ENCODE measurements at regions not wholly inside any gene's neighbourhood (a gene's known extent, or its start where the extent isn't known, plus 50 kb on each side); places are given as distances from the start of the nearest gene placed in this dataset.
"Not testable (repeated sequence)": the region's sequence is repeated elsewhere in the genome, so short reads cannot be mapped to it uniquely, and the experiment has no call there.

DNA sequence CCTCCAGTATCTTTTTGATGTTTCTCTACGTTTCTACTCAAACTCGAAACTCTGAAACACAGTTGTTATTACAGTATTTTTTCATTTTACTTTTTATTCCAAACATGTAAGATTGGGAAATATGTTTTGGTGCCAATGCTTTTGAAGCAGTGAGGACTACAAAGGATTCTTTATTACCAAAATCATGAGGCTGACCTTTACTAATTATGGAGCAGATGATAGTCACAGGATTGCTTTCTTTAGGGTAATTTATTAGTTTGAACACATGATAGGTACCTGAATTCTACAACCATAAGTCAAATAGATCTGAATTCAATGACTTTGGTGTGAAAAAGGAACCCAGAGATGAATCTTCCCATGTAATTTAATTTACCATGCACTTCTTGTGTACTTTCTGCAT is 2015.1 kb upstream of the C9orf72 start:
- POLR2A ChIA-PET (ENCODE audit: low non-redundant PET) = no interaction called here

DNA sequence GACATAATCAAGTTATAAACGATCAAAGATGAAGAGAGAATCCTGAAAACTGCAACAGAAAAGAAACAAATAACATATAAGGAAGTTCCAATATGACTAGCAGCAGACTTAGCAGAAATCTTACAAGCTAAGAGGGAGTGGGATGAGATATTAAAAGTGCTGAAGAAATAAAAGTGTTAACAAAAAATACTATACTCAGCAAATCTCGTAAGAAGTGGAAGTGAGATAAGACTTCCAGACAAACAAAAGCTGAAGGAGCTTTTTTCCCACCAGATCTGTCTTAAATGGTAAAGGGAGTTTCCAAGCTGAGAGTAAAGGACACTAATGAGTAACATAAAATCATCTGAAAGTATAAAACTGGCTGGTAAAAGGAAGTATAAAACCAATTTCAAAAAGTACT is 2036.0 kb upstream of the C9orf72 start:
- ChIA-PET POLR2A (ENCODE audit: low non-redundant PET) (no interaction called here), CTCF (no interaction called here)
- H3K27ac ChIP-seq = no peak overlapping the region

More for the DNA sequence above, 2015.1 kb upstream of the C9orf72 start:
- TF ChIP-seq, protein P1, sequence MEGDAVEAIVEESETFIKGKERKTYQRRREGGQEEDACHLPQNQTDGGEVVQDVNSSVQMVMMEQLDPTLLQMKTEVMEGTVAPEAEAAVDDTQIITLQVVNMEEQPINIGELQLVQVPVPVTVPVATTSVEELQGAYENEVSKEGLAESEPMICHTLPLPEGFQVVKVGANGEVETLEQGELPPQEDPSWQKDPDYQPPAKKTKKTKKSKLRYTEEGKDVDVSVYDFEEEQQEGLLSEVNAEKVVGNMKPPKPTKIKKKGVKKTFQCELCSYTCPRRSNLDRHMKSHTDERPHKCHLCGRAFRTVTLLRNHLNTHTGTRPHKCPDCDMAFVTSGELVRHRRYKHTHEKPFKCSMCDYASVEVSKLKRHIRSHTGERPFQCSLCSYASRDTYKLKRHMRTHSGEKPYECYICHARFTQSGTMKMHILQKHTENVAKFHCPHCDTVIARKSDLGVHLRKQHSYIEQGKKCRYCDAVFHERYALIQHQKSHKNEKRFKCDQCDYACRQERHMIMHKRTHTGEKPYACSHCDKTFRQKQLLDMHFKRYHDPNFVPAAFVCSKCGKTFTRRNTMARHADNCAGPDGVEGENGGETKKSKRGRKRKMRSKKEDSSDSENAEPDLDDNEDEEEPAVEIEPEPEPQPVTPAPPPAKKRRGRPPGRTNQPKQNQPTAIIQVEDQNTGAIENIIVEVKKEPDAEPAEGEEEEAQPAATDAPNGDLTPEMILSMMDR (conservative IDR thresholded peaks at IDR 0.05; ENCODE audit: low read depth) = no peak
- CTCF ChIA-PET = no interaction called here
- H3K27ac ChIP-seq = no peak overlapping the region
- DNase-seq (ENCODE audit: low spot score) = no peak

DNA sequence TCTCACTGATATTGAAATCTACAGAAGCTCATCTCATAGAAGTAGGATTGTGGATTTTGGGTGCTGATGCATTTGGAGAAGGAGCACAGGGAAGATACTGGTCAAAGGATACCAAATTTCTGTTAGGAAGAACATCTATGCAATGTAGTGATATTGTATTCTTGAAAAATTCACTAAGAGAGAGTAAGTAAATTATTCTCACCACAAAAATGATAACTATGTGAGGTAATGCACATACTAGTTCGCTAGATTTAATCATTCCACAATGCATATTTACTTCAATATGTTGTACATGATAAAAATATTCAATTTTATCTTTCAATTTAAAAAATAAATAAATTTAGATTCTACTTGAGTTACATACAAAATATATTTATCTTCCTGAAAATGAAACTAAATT is 2040.5 kb upstream of the C9orf72 start:
- ChIA-PET CTCF (interaction anchor here (0.6 kb wide), 1 partner anchor 864 kb away, joined by 3 read pairs; no protein-coding TSS in a partner anchor), POLR2A (ENCODE audit: low non-redundant PET) (no interaction called here)
- TF ChIP-seq, protein P1 (conservative IDR thresholded peaks at IDR 0.05; ENCODE audit: low read depth) = no peak
- H3K27ac ChIP-seq = no peak overlapping the region
- no peak for DNase-seq (ENCODE audit: low spot score)

More for the DNA sequence above, 2036.0 kb upstream of the C9orf72 start:
- no peak for DNase-seq (ENCODE audit: low spot score)
- TF ChIP-seq, protein P1 (conservative IDR thresholded peaks at IDR 0.05; ENCODE audit: low read depth) = no peak

- no peak overlapping the region for H3K27ac ChIP-seq
- DNase-seq (ENCODE audit: low spot score) = no peak
- POLR2A ChIA-PET (ENCODE audit: low non-redundant PET) = no interaction called here
- TF ChIP-seq, protein P1 (conservative IDR thresholded peaks at IDR 0.05; ENCODE audit: low read depth) = no peak
- CTCF ChIA-PET = no interaction called here
Observed at GRCh38 chr9:29616844-29617243, 2043.6 kb upstream of the C9orf72 start.

GRCh38 chr9:29625292-29625731 is 2052.0 kb upstream of the C9orf72 start:
- H3K27ac ChIP-seq = no peak overlapping the region
- POLR2A ChIA-PET (ENCODE audit: low non-redundant PET) = no interaction called here
- DNase-seq (ENCODE audit: low spot score) = no peak
- CTCF ChIA-PET = no interaction called here
- TF ChIP-seq, protein P1 (conservative IDR thresholded peaks at IDR 0.05; ENCODE audit: low read depth) = no peak

GRCh38 chr9:29625931-29626330 is 2052.7 kb upstream of the C9orf72 start:
- TF ChIP-seq, protein P1 (conservative IDR thresholded peaks at IDR 0.05; ENCODE audit: low read depth) = no peak
- DNase-seq (ENCODE audit: low spot score) = no peak
- ChIA-PET POLR2A (ENCODE audit: low non-redundant PET) (no interaction called here), CTCF (no interaction called here)
- no peak overlapping the region for H3K27ac ChIP-seq

DNA sequence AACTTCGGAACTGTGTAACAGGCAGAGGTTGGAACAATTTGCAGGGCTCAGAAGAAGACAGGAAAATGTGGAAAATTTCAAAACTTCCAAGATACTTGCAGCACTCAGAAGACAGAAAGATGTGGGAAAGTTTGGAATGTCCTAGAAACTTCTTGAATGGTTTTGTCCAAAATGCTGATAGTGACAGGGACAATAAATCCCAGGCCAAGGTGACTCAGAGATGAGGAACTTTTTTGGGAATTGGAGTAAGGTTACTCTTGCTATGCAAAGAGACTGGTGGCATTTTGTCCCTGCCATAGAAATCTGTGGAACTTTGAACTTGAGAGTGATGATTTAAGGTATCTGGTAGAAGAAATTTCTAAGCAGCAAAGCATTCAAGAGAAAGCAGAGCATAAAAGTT is 2055.6 kb upstream of the C9orf72 start:
- DNase-seq (ENCODE audit: low spot score); POLR2A ChIA-PET (ENCODE audit: low non-redundant PET); CTCF ChIA-PET: not testable (repeated sequence)

More for the DNA sequence above, 2055.6 kb upstream of the C9orf72 start:
- not testable (repeated sequence) for H3K27ac ChIP-seq

Data from RWPE1 (cell line).